Esophagus squamous epithelium (tissue), 5 donors: ENCODE measurements at regions not wholly inside any gene's neighbourhood (a gene's known extent, or its start where the extent isn't known, plus 50 kb on each side); places are given as distances from the start of the nearest gene placed in this dataset.

Experiments used
- DNase-seq: peaks from one replicate; lab custom pipeline; 2025; lab: John Stamatoyannopoulos, UW
- H3K27ac ChIP-seq, 4 donors: fragments of 200-600 bp; sonication (generic); one replicate each; pipeline ENCODE4 v1.5.1; 2016 to 2019; ENCODE audit warnings: mild to moderate bottlenecking in 1 of 4
- H3K27me3 ChIP-seq, 4 donors: fragments of 200-600 bp; sonication (generic); 1 replicate in 3 of 4; 2 replicates in 1 of 4; pipeline versions ENCODE4 v1.5.1 to v1.6.0; 2017 to 2021; ENCODE audit warnings: antibody characterized with exemption in 1 of 4
- H3K36me3 ChIP-seq, 3 donors: fragments of 200-600 bp; sonication (generic); one replicate each; pipeline ENCODE4 v1.5.1; 2016 to 2019
- H3K4me1 ChIP-seq, 3 donors: fragments of 200-600 bp; sonication (generic); one replicate each; pipeline ENCODE4 v1.5.1; 2017 to 2019
- H3K4me3 ChIP-seq, 4 donors: fragments of 200-600 bp; sonication (generic); 1 replicate in 3 of 4; 2 replicates in 1 of 4; pipeline ENCODE4 v1.5.1; 2016 to 2019; ENCODE audit warnings: mild to moderate bottlenecking in 2 of 4, moderate library complexity in 1 of 4
- H3K9me3 ChIP-seq, 3 donors: fragments of 200-600 bp; sonication (generic); one replicate each; pipeline ENCODE4 v1.5.1; 2016 to 2019
- CTCF ChIP-seq, 6 experiments: fragments of 450-650 bp in 4 of 6; fragments of 200-600 bp in 2 of 6; sonication (generic) in 2 of 6; IDR thresholded peaks; one replicate each; pipeline ENCODE4 v1.5.1; 2016 to 2019; ENCODE audit warnings: antibody characterized with exemption in 6 of 6, mild to moderate bottlenecking in 4 of 6, moderate library complexity in 4 of 6
- POLR2A ChIP-seq, 4 donors: fragments of 450-650 bp; IDR thresholded peaks; one replicate each; pipeline ENCODE4 v1.6.1; 2017; ENCODE audit warnings: antibody characterized with exemption in 4 of 4, mild to moderate bottlenecking in 4 of 4, moderate library complexity in 3 of 4
- WGBS, 2 donors: methylation state at CpG; one replicate each; pipeline ENCODE4 v1.1.5; 2018; 5-methylcytosine and 5-hydroxymethylcytosine counted together
- intact Hi-C: fragments of 100-400 bp; cut with DNase I; formaldehyde crosslinking; loops from one replicate; pipeline ENCODE4 v1.15.0; 2022
- donor health status: DM: yes; HTN: yes; CAD: no.

GRCh38 chr18:44098551-44099098 is 582.1 kb upstream of the SETBP1 start:
- intact Hi-C loops: no loop called here
- Histone ChIP-seq H3K4me3 (no peak overlapping the region), H3K9me3 (no peaks in the 10 kb centered on the region), H3K4me1 (no peaks in the 10 kb centered on the region), H3K36me3 (no peaks in the 10 kb centered on the region), H3K27me3 (no peaks in the 10 kb centered on the region), H3K27ac (no peak overlapping the region)
- no peak for TF ChIP-seq POLR2A (IDR thresholded peaks at IDR 0.05)
- peak in 3 of 6 experiments; percentile 5 to 43 (median 15) for TF ChIP-seq CTCF (IDR thresholded peaks at IDR 0.05)
- DNase-seq: no peak
- 73 to 74% methylated on average over 3 to 4 of the region's 4 CpGs for WGBS, 2 donors

GRCh38 chr18:44107187-44107586 is 573.5 kb upstream of the SETBP1 start:
- 100% methylated on average over 1 of the region's 2 CpGs for WGBS, 2 donors

GRCh38 chr18:44111337-44111736 is 569.4 kb upstream of the SETBP1 start:
- Histone ChIP-seq H3K27ac (no peak overlapping the region), H3K36me3 (no peaks in the 10 kb centered on the region), H3K4me1 (no peaks in the 10 kb centered on the region), H3K27me3 (no peaks in the 10 kb centered on the region), H3K4me3 (no peak overlapping the region), H3K9me3 (no peaks in the 10 kb centered on the region)
- intact Hi-C loops: no loop called here
- no peak for TF ChIP-seq POLR2A (IDR thresholded peaks at IDR 0.05)
- TF ChIP-seq CTCF (IDR thresholded peaks at IDR 0.05): no peak
- DNase-seq: no peak

More at GRCh38 chr18:44107187-44107586, 573.5 kb upstream of the SETBP1 start:
- Histone ChIP-seq H3K27ac (no peak overlapping the region), H3K9me3 (no peaks in the 10 kb centered on the region), H3K36me3 (no peaks in the 10 kb centered on the region), H3K27me3 (no peaks in the 10 kb centered on the region), H3K4me3 (no peak overlapping the region), H3K4me1 (no peaks in the 10 kb centered on the region)
- TF ChIP-seq CTCF (IDR thresholded peaks at IDR 0.05) (no peak), POLR2A (IDR thresholded peaks at IDR 0.05) (no peak)
- no peak for DNase-seq
- intact Hi-C loops: no loop called here

GRCh38 chr18:44117821-44118220 is 562.9 kb upstream of the SETBP1 start:
- H3K9me3 ChIP-seq: no peaks in the 10 kb centered on the region
- H3K4me1 ChIP-seq: no peaks in the 10 kb centered on the region
- no peaks in the 10 kb centered on the region for H3K27me3 ChIP-seq
- H3K36me3 ChIP-seq: no peaks in the 10 kb centered on the region
- no peak for TF ChIP-seq POLR2A (IDR thresholded peaks at IDR 0.05)
- TF ChIP-seq CTCF (IDR thresholded peaks at IDR 0.05): no peak
- no peak overlapping the region for H3K4me3 ChIP-seq
- intact Hi-C loops: no loop called here
- DNase-seq: no peak
- H3K27ac ChIP-seq: no peak overlapping the region

- Histone ChIP-seq H3K9me3 (no peaks in the 10 kb centered on the region), H3K27ac (no peak overlapping the region), H3K36me3 (no peaks in the 10 kb centered on the region), H3K4me3 (no peak overlapping the region), H3K4me1 (no peaks in the 10 kb centered on the region), H3K27me3 (no peaks in the 10 kb centered on the region)
- intact Hi-C loops: no loop called here
- WGBS, 2 donors: 55 to 74% methylated on average over 2 of the region's 2 CpGs
- DNase-seq: no peak
- TF ChIP-seq POLR2A (IDR thresholded peaks at IDR 0.05) (no peak), CTCF (IDR thresholded peaks at IDR 0.05) (no peak)
These were observed 561.1 kb upstream of the SETBP1 start for GRCh38 chr18:44119607-44120006.
